ENCODE measurements at regions not wholly inside any gene's neighbourhood (a gene's known extent, or its start where the extent isn't known, plus 50 kb on each side); places are given as distances from the start of the nearest gene placed in this dataset.

DNA sequence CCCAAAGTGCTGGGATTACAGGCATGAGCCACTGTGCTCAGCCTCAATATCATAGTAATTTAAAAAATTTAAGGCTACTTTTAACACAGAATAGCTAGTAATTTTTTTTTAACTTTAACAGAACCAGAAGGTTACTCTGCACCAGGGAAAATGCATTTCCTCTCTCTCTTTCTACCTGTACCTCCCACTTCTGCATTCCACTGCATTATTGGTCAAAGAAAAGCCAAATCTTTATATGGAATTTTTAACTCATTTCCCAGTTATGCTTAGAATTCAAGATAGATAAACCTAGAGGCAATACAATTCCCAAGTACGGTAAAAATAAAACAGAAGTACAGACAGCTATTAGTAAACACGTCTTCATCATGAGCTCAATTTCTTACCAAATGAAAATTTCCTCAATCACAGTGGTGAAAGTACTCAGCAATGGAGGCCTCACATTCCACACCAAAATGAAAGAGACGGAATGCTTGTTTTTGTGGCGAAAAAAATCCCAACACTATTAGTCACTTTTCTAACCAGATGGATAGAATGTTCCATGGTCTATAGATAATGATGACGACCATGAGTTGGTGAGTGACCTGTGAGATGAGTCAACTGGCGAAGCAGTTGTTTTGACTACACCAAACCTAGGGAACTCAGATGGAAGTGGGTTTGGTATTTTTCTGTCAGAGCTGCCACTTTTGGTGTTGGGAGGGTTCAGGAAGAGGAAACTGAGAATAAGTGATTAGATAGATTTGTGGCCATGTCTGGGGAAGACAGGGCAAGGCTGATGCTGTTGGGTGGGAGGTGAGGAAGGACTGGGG lies 104.7 kb upstream of the SGK1 start:
- TF ChIP-seq, protein P1, sequence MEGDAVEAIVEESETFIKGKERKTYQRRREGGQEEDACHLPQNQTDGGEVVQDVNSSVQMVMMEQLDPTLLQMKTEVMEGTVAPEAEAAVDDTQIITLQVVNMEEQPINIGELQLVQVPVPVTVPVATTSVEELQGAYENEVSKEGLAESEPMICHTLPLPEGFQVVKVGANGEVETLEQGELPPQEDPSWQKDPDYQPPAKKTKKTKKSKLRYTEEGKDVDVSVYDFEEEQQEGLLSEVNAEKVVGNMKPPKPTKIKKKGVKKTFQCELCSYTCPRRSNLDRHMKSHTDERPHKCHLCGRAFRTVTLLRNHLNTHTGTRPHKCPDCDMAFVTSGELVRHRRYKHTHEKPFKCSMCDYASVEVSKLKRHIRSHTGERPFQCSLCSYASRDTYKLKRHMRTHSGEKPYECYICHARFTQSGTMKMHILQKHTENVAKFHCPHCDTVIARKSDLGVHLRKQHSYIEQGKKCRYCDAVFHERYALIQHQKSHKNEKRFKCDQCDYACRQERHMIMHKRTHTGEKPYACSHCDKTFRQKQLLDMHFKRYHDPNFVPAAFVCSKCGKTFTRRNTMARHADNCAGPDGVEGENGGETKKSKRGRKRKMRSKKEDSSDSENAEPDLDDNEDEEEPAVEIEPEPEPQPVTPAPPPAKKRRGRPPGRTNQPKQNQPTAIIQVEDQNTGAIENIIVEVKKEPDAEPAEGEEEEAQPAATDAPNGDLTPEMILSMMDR (conservative IDR thresholded peaks at IDR 0.05) = no peak
- no peak for TF ChIP-seq ZFX (IDR thresholded peaks at IDR 0.05)
